NCI-H1092 (cell line): ENCODE measurements at regions not wholly inside any gene's neighbourhood (a gene's known extent, or its start where the extent isn't known, plus 50 kb on each side); places are given as distances from the start of the nearest gene placed in this dataset.
"Not testable (repeated sequence)": the region's sequence is repeated elsewhere in the genome, so short reads cannot be mapped to it uniquely, and the experiment has no call there.

Experiments used
- DNase-seq: peaks from one replicate; lab custom pipeline; 2025; lab: John Stamatoyannopoulos, UW

DNA sequence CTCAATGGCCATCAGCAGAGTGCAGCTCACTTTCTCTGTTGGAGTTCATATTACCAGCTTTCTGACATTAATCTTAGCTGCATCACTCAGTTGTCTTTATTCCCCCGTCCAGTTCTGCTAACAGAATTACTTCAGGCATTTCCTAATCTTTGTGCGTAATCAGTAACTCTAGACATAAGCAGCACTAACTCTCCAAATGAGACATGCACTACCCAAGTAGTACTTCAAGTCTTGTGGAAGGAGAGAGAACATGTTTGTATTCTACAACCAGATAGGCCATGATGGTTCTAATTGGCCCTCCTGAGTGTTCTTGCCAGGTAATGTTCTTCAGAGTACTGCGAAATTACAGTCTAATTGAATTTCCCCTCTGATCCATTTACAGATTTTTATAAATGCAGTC is 448.5 kb upstream of the RPS6KA3 start:
- no peak for DNase-seq

DNA sequence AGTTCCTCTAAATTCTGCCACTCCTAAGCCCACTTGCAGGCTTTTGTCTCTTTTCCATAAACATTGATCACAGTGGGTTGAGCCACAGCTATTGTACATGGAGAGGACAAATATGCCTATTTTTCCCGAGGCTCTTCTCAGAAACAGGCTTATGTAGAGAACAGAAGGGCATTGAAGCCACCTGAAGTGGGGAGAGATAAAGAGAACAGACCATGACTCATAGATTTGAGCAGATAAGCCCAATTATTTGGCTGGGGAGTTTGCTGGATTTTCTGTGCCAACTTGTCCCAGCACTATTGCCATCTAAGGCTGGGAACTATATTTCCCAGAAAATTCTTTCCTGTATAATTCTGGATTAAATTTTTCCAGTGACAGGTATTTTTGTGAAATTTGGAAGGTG is 446.1 kb upstream of the RPS6KA3 start:
- DNase-seq = no peak

DNA sequence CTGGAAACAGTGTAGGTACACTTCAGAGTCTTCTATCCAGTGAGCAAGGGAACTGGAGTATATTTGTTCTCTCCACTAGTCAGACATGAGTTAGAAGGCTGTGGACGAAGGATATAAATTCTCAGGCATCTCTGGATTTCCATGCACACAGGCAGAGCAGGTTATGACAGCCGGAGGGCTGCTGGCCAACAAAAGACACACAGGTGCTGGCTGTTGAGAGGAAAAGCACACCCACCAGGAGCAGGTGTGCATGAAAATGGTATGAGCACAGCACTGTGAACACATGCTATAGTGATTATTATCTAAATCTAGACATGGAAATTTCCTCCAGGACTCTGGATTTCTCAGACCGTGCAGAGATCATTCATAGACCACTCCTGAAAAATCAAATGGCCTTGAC is 444.7 kb upstream of the RPS6KA3 start:
- no peak for DNase-seq

DNA sequence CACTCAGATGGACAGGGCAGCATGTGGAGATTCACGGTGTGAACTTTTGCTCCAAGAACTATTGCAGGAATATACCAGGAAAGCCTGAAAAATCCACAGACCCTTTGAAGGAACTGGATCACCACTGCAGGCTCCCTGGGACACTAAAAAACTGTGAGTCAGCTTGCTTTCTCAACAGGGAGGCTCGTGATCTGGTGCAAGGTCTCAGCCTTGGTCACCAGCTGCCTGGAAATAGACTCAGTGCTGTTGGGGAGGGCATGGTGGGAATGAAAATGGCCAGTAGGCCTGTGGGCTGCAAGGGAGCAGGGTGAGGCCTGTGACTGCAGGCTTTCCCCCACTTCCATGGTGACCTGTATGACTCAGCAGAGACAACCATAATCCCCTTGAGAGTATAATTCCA is 426.4 kb upstream of the RPS6KA3 start:
- no peak for DNase-seq

DNA sequence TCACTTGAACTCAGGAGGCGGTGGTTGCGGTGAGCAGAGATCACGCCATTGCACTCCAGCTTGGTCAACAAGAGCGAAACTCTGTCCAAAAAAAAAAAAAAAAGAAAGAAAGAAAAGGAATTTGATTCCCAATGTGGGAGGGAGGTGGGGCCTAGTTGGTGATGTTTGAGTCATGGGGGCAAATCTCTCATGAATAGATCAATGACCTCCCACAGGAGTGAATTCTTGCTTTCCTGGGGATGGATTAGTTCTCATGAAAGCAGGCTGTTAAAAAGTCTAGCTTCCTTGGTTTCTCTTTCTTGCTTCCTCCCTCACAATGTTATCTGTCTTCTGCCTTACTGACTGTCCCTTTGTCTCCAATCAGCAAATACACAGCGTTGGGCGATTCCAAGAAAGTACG is 419.5 kb upstream of the RPS6KA3 start:
- DNase-seq = no peak

DNA sequence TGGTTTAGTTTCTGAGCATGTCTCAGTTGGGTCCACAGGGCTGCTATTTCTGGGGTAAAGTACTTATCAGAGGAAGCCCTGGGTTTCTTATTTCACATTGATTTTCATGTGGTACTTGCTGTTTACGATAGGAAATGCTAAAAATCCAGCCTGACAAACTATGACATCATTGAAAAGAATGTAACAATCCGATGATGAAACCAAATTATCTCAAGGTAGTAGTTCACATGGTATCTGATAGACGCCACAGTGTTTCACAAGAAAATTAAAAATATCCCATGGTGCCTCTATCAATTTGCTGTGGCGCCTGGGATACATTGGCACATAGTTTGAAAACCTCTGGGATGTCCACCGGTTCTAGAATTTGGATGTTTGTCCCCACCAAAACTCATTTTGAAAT is 418.9 kb upstream of the RPS6KA3 start:
- no peak for DNase-seq

DNA sequence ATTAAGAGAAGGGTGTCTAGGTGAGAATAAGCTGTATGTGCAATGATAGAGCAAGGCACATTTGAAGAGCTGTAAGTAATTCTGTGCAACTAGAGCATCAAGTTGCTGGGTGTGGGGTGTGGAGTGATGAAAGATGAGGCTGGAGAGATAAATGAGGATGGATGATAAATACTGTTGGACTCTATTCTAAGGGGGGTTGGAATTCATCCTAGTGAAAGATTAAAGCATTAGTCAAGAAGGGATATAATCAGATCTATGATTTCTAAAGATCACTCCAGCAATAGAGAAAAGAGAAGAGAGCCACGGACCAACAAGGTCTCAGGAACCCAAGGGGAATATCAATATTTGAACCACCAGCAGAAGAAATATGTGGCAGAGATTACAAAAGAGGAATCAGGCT is 415.0 kb upstream of the RPS6KA3 start:
- no peak for DNase-seq

DNA sequence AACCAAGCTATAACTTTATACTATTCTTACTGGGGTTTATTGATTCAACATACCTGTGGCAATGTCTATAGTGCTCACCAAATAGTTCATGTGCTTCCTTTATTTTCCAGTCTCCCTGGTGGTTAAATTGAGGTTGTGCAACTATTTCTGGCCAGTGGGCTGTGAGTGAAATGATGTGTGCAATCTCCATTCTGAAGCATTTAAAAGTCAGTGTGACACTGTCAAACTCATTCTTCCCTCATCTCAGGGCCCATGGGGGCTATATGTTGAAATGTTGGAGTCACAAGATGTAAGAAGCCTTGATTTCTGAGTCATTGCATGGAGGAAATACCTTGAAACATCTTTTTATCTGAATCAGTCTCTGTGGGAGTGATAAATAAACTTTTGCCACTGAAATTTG is 414.3 kb upstream of the RPS6KA3 start:
- no peak for DNase-seq

DNA sequence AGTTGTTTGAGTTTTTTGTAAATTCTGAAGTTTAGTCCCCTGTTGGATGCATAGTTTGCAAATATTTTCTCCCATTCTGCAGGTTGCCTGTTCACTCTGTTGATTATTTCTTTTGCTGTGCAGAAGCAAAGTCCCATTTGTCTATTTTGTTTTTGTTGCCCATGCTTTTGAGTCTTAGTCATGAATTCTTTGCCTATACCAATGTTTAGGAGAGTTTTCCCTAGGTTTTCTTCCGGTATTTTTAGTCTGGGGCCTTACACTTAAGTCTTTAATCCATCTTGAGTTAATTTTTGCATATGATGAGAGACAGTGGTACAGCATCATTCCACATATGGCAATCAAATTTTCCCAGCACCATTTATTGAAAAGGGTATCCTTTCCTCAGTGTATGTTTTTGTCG is 405.8 kb upstream of the RPS6KA3 start:
- DNase-seq = no peak

DNA sequence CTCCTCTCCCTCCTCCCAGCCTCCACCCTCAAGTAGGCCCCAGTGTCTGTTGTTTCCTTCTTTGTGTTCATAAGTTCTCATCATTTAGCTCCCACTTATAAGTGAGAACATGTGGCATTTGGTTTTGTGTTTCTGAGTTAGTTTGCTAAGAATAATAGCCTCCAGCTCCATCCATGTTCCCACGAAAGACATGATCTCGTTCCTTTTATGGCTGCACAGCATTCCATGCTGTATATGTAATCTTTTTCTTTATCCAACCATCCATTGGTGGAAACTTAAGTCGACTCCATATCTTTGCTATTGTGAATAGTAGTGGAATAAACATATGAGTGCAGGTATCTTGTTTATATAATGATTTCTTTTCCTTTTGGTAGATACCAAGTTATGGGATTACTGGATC is 405.0 kb upstream of the RPS6KA3 start:
- not testable (repeated sequence) for DNase-seq

DNA sequence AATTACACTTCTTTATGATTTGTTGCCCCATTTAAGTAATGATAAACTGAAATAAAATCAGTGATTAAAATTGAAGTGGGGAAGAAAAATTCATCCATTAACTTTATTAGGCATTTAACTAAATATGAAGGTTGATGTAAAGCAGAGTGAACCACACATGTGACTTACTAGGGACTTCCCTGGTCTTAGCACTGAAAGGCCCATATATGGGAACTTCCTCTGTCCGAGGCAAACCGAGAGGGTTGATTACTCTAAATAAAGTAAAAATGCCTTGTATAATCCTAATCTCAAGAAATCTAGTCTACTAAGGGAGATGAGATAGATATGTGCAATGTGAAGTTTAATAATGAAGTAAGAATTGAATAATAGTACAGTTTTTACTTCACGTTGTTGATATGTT is 403.9 kb upstream of the RPS6KA3 start:
- DNase-seq = no peak

DNA sequence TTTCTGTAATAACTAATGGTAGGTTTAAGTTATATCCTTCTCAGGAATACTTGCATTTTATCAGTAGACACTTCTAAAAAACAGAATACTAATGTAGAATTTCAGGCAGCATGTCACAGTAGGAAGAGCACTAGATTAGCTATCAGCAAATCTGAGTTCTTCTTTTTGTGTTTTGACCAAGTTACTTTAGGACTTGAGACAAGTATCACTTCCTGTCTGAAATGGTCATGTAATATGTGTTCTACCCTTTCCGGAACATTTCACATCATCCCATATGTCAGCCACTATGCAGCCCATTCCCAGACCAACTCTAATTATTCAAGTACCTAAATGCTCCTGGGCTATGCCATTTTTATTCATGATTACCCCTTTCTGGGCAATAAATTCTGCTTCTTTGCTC is 401.8 kb upstream of the RPS6KA3 start:
- DNase-seq = no peak

DNA sequence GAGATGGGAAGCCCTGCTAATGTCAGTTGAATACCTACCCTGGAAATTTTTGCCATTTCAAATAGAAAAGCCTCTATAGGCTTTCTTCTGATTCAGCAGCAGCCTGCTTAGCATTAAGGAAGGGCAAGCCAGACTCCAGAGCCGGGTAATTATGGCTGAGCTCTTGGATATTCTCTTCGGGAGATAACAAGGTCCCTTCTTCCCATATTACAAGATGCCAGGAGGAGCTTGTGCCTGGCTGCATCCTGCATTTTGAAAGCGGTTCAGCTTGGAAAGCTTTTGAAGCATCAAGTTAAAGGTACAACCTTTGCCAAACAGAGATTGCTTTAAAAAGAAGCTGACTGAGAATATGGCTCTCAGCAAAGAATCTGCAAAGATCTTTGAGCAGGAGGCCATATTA is 399.6 kb upstream of the RPS6KA3 start:
- DNase-seq = no peak

DNA sequence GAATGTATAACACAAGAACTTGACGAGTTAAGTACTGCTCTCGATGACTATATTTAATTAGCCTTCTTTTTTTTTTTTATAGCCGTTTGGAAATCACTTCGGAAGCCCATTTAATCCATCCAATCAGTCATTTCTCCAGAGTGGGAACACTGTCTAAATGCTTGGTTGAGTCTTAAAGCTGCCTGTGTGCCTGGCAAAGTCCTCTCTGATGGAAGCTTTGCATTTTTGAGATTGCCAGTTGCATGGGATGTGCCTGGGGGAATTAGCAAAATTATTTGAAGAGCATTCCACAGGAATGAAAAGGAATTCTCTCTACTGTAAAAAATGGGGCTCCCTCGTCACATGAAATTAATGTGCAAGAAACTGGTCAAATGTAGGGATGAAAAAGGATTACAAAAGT is 398.8 kb upstream of the RPS6KA3 start:
- no peak for DNase-seq

DNA sequence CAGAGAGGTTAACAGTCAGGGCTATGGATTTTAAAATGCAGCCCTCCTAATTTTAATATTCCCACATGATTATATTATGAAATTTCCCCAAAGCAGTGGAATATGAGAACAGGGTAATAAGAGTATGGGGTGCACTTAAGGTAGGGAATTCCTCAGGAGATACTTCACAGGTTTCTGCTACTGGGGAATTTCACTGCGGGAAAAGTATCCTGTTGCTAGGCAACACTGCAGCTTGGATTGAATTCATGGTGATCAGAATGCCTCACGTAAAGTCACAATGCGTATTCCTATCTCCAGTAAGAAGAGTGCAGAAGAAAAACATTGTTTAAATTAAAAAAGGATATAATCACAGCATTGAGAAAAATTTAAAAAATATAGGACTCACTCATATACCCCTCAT is 398.1 kb upstream of the RPS6KA3 start:
- DNase-seq = peak; percentile 3

DNA sequence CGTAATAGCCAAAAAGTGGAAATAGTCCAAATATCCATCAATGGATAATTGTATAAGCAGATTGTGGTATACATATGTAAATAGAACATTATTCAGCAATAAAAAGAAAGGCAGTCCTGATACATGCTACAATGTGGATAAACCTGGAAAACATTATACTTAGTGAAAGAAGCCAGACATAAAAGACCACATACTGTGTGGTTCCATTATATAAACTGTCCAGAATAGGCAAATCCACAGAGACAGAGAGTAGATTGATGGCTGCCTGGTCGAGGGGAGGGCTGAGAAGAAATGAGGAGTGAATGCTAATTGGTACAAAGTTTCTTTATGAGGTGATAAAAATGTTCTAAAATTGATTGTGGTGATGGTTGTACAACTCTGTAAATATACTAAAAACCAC is 397.4 kb upstream of the RPS6KA3 start:
- no peak for DNase-seq

DNA sequence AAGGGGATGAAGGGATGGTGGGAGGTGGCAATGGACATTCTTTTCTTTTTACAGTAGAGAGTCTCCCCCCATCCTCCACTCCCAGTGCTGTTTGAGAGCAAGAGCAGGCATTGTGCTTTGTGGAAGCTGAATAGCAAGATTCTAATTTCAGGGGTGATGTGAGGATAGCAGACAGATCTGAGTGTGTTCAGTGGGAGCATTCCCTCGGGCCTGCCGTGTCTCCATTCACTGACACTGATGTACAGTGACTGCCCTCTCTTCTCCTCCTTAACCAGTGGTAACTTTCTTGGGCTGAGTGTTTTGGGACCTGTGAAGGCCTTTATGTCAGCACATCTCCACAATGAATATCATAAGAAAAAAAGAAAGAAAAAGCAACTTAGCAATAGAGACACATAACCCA is 396.6 kb upstream of the RPS6KA3 start:
- no peak for DNase-seq

DNA sequence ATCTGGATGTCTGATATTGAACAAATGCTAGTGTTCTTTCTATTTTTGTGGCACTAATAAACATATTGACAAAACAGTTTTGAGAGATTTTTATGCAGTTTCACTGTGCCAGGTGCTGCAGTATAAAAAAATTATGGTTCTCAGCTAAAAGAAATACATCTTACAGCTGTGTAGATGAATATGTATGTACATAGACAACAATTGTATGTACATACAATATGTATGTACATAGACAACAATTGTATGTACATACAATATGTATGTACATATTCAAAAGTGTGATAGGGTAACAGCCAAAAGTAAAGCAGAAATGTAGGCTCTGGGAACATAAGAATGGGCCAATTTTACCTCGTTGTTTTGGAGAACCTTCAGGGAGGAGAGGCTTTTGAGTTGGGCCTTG is 390.0 kb upstream of the RPS6KA3 start:
- DNase-seq = no peak

DNA sequence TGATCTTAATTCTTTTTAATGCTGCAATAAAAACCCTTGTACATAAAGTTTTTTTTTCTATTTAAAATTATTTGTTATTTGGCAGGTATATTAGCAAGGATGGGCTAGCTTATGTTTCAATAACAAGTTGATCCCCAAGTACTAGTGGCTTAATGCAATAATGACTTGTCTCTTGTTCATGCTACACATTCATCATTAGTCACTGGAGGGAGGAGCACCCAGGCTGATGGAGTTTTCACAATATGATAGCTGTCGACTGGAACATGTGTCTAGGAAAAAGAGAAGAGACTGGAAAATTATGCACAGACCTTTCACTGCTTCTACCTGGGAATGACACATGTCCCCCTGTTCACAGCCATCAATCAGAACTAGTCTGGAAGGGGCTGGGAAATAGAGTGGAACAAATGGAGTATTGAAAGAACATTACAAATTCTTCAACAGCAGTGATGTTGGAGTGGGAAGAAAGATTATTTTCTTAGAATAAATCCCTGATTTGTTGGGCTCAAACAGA is 387.9 kb upstream of the RPS6KA3 start:
- DNase-seq = no peak

DNA sequence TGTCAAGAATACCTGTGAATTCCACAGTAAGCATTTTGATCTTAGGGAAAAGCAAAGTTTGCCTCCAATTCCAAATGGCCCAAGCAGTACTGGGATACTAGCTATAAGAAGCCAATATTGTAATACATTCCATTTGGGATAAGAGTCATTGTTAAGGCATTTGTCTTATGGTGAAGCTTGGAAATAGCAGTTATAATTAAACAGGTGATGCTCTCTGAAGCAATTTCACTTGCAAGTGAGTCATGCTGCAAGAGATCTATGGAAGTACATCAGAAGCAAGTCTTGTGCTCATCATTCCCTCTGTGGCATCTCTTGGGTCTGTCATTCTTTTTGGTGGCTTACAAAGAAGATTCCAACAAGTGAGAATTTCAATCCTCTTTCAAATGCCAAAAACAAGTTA is 386.4 kb upstream of the RPS6KA3 start:
- DNase-seq = no peak

DNA sequence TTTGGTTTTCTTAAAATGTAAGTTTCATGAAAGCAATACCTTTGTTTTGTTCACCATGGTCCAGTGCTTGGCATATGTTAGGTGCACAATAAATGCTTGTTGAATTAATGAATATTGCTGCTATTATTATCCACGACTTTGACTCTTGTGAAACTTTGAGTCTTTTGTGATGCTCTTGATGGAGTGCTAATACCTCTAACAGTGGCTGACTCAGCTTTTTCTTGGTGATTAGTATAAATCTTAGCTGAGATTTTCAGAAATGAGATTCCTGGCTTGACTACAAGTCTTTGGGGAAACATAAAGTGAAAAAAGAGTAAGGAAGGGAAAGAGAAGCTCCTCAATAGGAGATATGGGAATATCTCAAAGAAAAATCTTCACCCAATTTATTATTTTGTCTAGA is 375.2 kb upstream of the RPS6KA3 start:
- DNase-seq = no peak

DNA sequence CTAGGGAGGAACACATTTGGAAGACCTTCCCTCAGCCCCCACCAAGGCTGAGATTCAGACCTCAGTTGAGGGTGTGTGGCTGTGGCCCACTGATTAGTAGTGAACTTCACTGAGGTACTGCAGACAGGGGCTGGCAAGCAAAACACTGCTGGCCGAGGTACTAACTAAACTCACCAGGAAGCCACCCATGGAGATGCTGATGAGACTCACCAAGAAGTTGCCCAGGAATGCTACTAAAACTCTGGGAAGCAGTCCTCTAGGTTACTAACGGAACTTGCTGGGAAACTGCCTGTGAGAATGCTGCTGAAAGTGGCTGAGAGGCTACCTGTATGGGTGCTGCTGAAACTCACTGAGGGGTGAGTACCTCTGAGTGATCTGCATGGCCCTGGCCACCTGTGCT is 372.4 kb upstream of the RPS6KA3 start:
- DNase-seq = no peak

DNA sequence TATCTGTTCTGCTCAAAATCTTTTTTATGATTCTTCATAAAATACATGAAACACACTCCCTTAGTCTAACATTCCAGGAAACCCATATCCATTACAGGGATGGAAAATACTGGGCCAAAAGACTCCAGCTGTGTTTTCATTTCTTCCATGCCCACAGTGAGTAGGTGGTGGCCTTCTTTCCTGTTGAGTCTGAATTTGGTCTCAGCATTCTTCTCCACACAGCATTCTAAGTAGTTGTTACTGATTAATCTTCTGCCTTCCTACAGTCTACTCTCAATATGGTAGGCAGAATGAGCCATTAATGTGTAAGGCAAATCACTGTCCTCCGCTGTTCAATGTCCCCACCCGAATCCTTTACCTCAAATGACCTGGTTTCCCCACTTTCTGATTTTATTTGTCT is 370.6 kb upstream of the RPS6KA3 start:
- no peak for DNase-seq

DNA sequence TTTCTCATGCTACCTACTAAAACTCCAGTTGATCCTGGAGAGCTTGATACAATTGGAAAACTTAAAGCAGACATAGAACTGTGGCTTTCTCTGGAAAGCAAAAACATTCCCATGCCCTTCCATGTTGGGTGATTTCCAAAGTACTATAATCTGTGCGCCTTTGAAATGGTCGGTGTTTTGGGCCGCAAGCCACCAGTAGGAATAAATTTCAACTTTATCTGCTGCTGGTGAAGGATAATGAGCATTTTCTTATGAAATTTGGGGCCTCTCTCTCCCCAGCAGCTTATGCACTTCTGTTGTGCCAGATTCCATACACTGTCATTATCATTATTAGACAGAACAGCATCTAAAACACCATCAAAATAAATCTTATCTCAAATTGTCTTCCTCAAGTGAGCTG is 366.7 kb upstream of the RPS6KA3 start:
- no peak for DNase-seq

DNA sequence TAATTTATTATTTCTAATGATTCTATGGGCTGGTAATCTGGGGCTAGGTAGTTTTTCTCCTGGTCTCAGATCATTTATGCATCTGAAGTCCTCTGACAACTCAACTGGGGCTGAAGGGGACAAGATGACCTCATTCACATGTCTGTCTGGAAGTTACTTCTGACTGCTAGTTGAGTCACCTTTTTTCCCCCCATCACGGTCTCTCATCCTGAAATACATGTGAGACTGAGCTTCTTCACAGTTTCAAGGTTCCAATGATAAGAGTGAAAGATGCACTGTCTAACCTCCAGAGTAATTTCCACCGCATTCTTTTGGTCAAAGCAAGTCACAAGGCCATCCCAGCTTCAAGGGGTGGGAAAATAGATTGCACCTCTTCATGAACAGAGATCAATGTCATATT is 356.7 kb upstream of the RPS6KA3 start:
- DNase-seq = no peak
